ENCODE measurements at regions not wholly inside any gene's neighbourhood (a gene's known extent, or its start where the extent isn't known, plus 50 kb on each side); places are given as distances from the start of the nearest gene placed in this dataset.

DNA sequence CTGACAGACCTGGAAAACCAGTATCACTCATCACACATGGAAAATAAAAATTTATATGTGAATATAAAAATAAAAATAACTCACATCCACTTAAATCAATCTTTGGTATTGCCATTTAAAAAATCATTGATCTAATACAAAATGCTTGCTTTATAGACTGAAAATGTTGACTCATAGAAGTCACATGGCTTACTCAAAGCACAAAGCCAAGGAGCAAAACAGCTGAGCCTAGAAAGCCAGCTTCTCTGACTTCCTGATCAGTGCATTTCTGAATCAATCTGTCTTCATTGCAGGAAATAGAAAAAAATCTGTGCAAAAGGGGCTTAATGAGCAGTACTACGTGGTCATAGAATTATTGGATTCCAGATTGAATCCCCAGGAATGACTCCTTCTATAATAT is 176.9 kb upstream of the HS3ST1 start:
- ATAC-seq (ENCODE audit: low FRiP score) = no peak
- DNase-seq (ENCODE audit: low spot score) = no peak
- no peak for TF ChIP-seq CTCF (IDR thresholded peaks at IDR 0.05)

DNA sequence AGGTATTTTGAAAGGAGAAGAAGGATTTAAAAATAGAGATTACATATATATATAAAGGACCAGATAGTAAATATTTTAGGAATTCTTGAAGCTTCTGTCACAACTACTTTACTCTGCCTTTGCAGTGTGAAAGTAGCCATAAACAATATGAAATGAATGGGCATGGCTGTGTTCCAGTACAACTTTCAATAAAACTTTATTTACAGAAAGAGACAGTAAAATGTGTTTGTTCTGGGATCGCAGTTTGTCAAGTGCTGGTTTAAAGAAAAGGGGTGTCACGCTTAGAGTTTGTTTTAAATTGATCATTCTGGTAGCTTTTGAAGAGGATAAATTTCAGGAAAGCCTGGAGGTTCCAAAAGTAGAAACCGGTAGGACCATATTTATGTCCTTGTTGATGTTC is 176.1 kb upstream of the HS3ST1 start:
- no peak for ATAC-seq (ENCODE audit: low FRiP score)
- no peak for DNase-seq (ENCODE audit: low spot score)
- no peak for TF ChIP-seq CTCF (IDR thresholded peaks at IDR 0.05)

DNA sequence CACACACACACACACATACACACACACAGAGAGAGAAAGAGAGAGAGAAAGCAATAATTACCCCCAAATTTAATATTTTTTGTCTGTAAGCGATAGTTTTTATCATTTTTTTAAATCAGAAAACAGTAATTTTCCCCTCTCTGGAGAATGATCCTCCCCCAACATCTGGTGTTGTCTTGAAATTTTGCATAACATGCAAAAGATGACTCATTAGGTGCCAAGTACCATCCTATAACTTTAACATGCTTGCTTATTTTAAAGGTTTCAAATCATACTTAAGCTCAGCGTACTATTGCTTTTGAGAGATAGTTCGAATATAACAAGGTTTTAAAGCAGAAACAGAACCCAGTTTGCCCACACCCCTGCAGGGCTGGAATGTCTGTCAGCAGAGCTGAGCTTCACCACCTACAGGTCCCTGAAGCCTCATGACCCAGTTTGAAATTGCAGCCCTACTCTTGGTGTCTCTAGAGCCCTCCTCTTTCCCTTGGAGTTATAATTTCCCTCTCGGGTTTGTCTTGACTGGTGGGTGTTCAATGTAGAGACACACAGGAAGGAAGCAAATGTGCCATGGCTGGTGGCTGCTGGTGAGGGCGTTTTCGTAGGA is 175.0 kb upstream of the HS3ST1 start:
- no peak for ATAC-seq (ENCODE audit: low FRiP score)
- DNase-seq (ENCODE audit: low spot score) = no peak
- no peak for TF ChIP-seq CTCF (IDR thresholded peaks at IDR 0.05)

DNA sequence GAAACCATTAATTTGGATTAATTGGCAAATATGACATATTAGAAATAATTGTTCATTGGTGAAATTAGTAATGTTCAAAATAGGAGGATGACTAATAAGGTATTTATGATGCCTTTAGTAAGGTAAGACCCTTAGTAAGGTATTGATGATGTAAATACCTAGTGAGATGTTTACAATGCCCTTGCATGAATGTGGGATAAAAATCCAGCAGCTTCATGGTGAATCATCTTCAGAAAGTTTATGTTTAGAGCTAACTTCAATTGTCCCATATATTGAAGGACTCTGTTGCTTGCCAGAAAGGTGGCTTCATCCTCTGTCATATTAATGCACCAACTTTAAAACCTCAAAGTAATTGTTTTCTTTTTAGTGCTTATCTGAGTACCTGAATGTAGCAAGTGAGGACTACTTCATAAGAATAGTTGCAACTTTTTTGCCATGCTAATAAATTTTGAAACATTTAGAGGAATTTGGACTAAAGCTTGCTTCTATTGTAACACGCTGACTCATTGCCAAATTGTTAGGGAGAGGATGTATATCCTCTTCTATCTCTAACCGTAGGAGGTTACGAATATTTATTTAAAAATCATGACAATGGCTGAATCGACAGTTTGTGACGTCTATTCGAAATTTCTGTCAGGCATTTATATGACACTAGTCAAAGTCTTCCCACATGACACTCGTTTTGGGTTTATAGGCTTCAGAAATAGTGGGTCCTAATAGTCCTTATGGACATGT is 174.1 kb upstream of the HS3ST1 start:
- TF ChIP-seq CTCF (IDR thresholded peaks at IDR 0.05) = no peak
- DNase-seq (ENCODE audit: low spot score) = no peak

DNA sequence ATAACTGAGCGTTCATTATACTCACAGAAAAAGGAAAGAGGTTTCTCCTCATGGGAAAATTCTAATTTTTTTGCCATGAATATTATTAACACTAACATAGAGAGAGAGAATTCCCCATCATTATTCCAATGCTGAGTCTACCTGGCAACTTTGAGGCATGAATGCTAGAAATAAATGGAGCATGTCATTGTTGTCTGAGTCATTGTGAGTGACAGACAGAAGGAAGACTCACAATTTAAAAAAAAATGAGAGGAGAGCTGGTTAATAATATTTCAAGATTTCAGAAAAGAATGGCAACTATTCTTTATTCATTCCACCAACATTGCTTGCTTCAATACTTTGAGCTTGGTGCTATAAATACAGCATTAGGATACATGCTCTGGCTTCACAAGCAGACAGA is 170.4 kb upstream of the HS3ST1 start:
- no peak for ATAC-seq (ENCODE audit: low FRiP score)

More for the DNA sequence above, 174.1 kb upstream of the HS3ST1 start:
- no peak for ATAC-seq (ENCODE audit: low FRiP score)

DNA sequence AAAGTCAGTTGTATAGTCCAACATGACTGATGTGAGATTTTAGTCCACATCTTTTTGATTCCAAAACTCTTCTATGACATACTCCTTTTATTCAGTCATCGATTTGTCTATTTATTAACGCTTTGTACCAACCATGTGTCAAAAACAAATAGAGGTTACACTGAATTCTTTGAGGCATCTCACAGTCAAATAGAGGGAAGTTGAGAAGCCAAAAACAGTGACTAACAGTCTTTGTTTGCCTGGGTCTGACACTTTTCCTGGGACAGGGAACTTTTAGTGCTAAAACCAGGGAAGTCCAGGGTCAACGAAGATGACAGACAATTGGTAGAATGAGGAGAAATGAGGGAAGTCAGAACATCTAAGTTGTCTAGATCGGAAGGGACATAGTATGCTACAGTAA is 169.9 kb upstream of the HS3ST1 start:
- ATAC-seq (ENCODE audit: low FRiP score) (no peak), DNase-seq (ENCODE audit: low spot score) (no peak)
- no peak for TF ChIP-seq CTCF (IDR thresholded peaks at IDR 0.05)

More for the DNA sequence above, 170.4 kb upstream of the HS3ST1 start:
- no peak for TF ChIP-seq CTCF (IDR thresholded peaks at IDR 0.05)
- no peak for DNase-seq (ENCODE audit: low spot score)

GRCh38 chr4:11597506-11597905 is 168.8 kb upstream of the HS3ST1 start:
- ATAC-seq (ENCODE audit: low FRiP score) (no peak), DNase-seq (ENCODE audit: low spot score) (no peak)
- no peak for TF ChIP-seq CTCF (IDR thresholded peaks at IDR 0.05)
